ENCODE measurements at regions not wholly inside any gene's neighbourhood (a gene's known extent, or its start where the extent isn't known, plus 50 kb on each side); places are given as distances from the start of the nearest gene placed in this dataset.
"Not testable (repeated sequence)": the region's sequence is repeated elsewhere in the genome, so short reads cannot be mapped to it uniquely, and the experiment has no call there.

GRCh38 chr6:109252261-109253041 is 129.8 kb downstream of the CD164 start:
- no peaks in the 10 kb centered on the region for H3K9me2 ChIP-seq (ENCODE audit: insufficient read depth, low read length)
- no peaks in the 10 kb centered on the region for H3K79me2 ChIP-seq (replicated peaks; ENCODE audit: insufficient read depth, low read length)
- H3K27me3 ChIP-seq (ENCODE audit: insufficient read depth, low read depth, low read length): no peaks in the 10 kb centered on the region
- no peak overlapping the region for H3K4me3 ChIP-seq (ENCODE audit: low read length)
- no peak for TF ChIP-seq EP300 (conservative IDR thresholded peaks at IDR 0.05; ENCODE audit: poor library complexity, severe bottlenecking)
- TF ChIP-seq RAD21 (conservative IDR thresholded peaks at IDR 0.05): no peak
- no peak for TF ChIP-seq REST (IDR thresholded peaks at IDR 0.05; ENCODE audit: borderline replicate concordance)
- TF ChIP-seq MXI1 (conservative IDR thresholded peaks at IDR 0.05; ENCODE audit: poor library complexity, severe bottlenecking): no peak
- H3K9ac ChIP-seq (ENCODE audit: low read length): no peak overlapping the region
- H3K27ac ChIP-seq (ENCODE audit: low read length): no peak overlapping the region
- no peak overlapping the region for H3K4me2 ChIP-seq (ENCODE audit: low read length)
- no peaks in the 10 kb centered on the region for H4K20me1 ChIP-seq (ENCODE audit: insufficient read depth)
- H2AFZ ChIP-seq (ENCODE audit: low read depth, low read length): no peak overlapping the region
- H3K36me3 ChIP-seq (ENCODE audit: insufficient read depth, low read length): no peaks in the 10 kb centered on the region
- H3F3A ChIP-seq (ENCODE audit: insufficient read depth, low read length, poor library complexity, severe bottlenecking): no peaks in the 10 kb centered on the region
- peaks cover 3% of the 10 kb centered on the region for H3K9me3 ChIP-seq (ENCODE audit: low read length)

- no peak overlapping the region for H3K9ac ChIP-seq (ENCODE audit: low read length)
- no peaks in the 10 kb centered on the region for H3K27me3 ChIP-seq (ENCODE audit: insufficient read depth, low read depth, low read length)
- no peak overlapping the region for H2AFZ ChIP-seq (ENCODE audit: low read depth, low read length)
- no peak overlapping the region for H3K4me3 ChIP-seq (ENCODE audit: low read length)
- no peak for TF ChIP-seq POLR2AphosphoS5 (IDR thresholded peaks at IDR 0.05)
- TF ChIP-seq EP300 (conservative IDR thresholded peaks at IDR 0.05; ENCODE audit: poor library complexity, severe bottlenecking): no peak
- TF ChIP-seq RAD21 (conservative IDR thresholded peaks at IDR 0.05): no peak
- no peak for TF ChIP-seq MXI1 (conservative IDR thresholded peaks at IDR 0.05; ENCODE audit: poor library complexity, severe bottlenecking)
- TF ChIP-seq TAF1 (IDR thresholded peaks at IDR 0.05; ENCODE audit: low read depth): no peak
- no peak for TF ChIP-seq SMC3 (conservative IDR thresholded peaks at IDR 0.05; ENCODE audit: poor library complexity)
- no peak for TF ChIP-seq REST (IDR thresholded peaks at IDR 0.05; ENCODE audit: borderline replicate concordance)
- no peak for TF ChIP-seq CTCF (IDR thresholded peaks at IDR 0.05; ENCODE audit: poor library complexity, severe bottlenecking)
- no peak for TF ChIP-seq EZH2 (IDR thresholded peaks at IDR 0.05; ENCODE audit: borderline replicate concordance, insufficient read depth, low read length, poor library complexity, severe bottlenecking)
- H3F3A ChIP-seq (ENCODE audit: insufficient read depth, low read length, poor library complexity, severe bottlenecking): no peaks in the 10 kb centered on the region
- H3K4me2 ChIP-seq (ENCODE audit: low read length): no peak overlapping the region
- no peak overlapping the region for H3K27ac ChIP-seq (ENCODE audit: low read length)
- no peaks in the 10 kb centered on the region for H4K20me1 ChIP-seq (ENCODE audit: insufficient read depth)
- no peaks in the 10 kb centered on the region for H3K36me3 ChIP-seq (ENCODE audit: insufficient read depth, low read length)
- peaks cover 3% of the 10 kb centered on the region for H3K9me3 ChIP-seq (ENCODE audit: low read length)
- no peaks in the 10 kb centered on the region for H3K9me2 ChIP-seq (ENCODE audit: insufficient read depth, low read length)
- no peaks in the 10 kb centered on the region for H3K79me2 ChIP-seq (replicated peaks; ENCODE audit: insufficient read depth, low read length)
These were observed 130.4 kb downstream of the CD164 start for GRCh38 chr6:109251839-109252238.

GRCh38 chr6:109250544-109251156 is 131.6 kb downstream of the CD164 start:
- not testable (repeated sequence) for H3K9me3 ChIP-seq (ENCODE audit: low read length); H3K4me3 ChIP-seq (ENCODE audit: low read length); H3K4me2 ChIP-seq (ENCODE audit: low read length); H3K9ac ChIP-seq (ENCODE audit: low read length); H2AFZ ChIP-seq (ENCODE audit: low read depth, low read length); H3K9me2 ChIP-seq (ENCODE audit: insufficient read depth, low read length); H3K27ac ChIP-seq (ENCODE audit: low read length); H3F3A ChIP-seq (ENCODE audit: insufficient read depth, low read length, poor library complexity, severe bottlenecking); H3K27me3 ChIP-seq (ENCODE audit: insufficient read depth, low read depth, low read length); H4K20me1 ChIP-seq (ENCODE audit: insufficient read depth); H3K36me3 ChIP-seq (ENCODE audit: insufficient read depth, low read length); H3K79me2 ChIP-seq (replicated peaks; ENCODE audit: insufficient read depth, low read length)

All from neural cell (in vitro differentiated cells).